ENCODE measurements at regions not wholly inside any gene's neighbourhood (a gene's known extent, or its start where the extent isn't known, plus 50 kb on each side); places are given as distances from the start of the nearest gene placed in this dataset.

GRCh38 chr5:2432076-2432920, 319.2 kb downstream of the IRX2 start:
- TF ChIP-seq, protein P1, sequence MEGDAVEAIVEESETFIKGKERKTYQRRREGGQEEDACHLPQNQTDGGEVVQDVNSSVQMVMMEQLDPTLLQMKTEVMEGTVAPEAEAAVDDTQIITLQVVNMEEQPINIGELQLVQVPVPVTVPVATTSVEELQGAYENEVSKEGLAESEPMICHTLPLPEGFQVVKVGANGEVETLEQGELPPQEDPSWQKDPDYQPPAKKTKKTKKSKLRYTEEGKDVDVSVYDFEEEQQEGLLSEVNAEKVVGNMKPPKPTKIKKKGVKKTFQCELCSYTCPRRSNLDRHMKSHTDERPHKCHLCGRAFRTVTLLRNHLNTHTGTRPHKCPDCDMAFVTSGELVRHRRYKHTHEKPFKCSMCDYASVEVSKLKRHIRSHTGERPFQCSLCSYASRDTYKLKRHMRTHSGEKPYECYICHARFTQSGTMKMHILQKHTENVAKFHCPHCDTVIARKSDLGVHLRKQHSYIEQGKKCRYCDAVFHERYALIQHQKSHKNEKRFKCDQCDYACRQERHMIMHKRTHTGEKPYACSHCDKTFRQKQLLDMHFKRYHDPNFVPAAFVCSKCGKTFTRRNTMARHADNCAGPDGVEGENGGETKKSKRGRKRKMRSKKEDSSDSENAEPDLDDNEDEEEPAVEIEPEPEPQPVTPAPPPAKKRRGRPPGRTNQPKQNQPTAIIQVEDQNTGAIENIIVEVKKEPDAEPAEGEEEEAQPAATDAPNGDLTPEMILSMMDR (conservative IDR thresholded peaks at IDR 0.05; ENCODE audit: low read length) = no peak

DNA sequence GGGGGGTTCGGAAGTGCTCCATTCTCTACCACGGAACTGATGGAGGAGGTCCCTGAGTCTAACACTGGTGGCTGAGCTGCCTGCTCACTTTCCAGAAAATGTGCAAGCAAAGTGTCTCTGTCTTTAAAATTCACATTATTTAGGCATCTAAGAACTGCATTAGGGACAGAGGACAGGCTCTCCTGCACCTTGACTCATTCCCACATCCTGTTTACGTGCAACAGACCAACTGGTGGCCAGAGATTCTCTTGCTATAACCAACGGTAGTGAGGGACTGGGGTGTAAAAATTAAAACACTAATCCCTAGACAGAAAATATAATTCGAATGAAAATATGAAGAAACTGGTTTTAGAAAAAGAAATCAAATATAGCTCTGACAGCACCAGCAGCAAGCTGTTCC, 320.9 kb downstream of the IRX2 start:
- TF ChIP-seq, protein P1 (conservative IDR thresholded peaks at IDR 0.05; ENCODE audit: low read length) = no peak
- DNase-seq (ENCODE audit: low read depth) = no peak
- H3K4me3 ChIP-seq (ENCODE audit: low read length) = no peak overlapping the region

More at GRCh38 chr5:2432076-2432920, 319.2 kb downstream of the IRX2 start:
- no peak for DNase-seq (ENCODE audit: low read depth)
- no peak overlapping the region for H3K4me3 ChIP-seq (ENCODE audit: low read length)

- H3K4me3 ChIP-seq (ENCODE audit: low read length) = no peak overlapping the region
- DNase-seq (ENCODE audit: low read depth) = no peak
- TF ChIP-seq, protein P1 (conservative IDR thresholded peaks at IDR 0.05; ENCODE audit: low read length) = no peak
These were observed 323.5 kb downstream of the IRX2 start for GRCh38 chr5:2427983-2428382.

DNA sequence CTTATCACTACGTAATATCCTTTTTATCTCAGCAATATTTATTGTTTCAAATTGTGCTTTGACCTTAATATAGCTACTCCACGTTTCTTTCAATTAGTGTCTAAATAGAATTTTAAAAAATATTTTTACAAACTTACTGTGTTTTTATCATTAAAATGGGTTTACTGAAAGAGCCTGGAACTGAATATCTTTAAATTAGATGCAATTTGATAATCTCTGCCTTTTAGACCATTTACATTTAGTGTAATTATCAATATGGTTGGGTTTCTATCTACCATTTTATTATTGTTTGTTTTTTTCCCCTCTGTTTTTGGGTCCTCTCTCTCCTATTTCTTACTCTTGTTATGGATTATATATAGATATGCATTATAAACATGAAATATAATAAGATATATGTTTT, 327.8 kb downstream of the IRX2 start:
- no peak overlapping the region for H3K4me3 ChIP-seq (ENCODE audit: low read length)
- TF ChIP-seq, protein P1 (conservative IDR thresholded peaks at IDR 0.05; ENCODE audit: low read length) = no peak
- DNase-seq (ENCODE audit: low read depth) = no peak

DNA sequence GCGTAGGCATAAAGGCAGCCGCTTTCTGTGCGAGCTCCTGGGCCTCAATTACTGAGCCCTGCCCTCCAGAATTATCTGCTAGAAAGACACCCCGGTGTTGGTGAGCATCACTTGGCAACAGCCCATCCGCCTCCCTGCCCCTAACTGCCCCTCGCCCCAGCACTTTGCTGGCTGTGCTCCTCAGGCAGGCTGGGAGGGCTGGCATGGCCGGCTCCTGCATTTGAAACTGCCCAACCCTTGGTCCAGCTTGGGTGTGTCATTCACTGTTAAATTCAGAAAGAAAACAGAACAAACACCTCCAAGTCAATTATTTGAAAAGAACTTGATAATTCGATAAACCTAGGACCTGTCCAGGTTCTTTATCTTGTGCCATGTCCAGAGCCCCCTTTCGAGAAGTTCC, 334.2 kb downstream of the IRX2 start:
- H3K4me3 ChIP-seq (ENCODE audit: low read length) = no peak overlapping the region
- no peak for DNase-seq (ENCODE audit: low read depth)
- TF ChIP-seq, protein P1 (conservative IDR thresholded peaks at IDR 0.05; ENCODE audit: low read length) = no peak

GRCh38 chr5:2415678-2416077, 335.8 kb downstream of the IRX2 start:
- no peak for DNase-seq (ENCODE audit: low read depth)
- no peak overlapping the region for H3K4me3 ChIP-seq (ENCODE audit: low read length)
- TF ChIP-seq, protein P1 (conservative IDR thresholded peaks at IDR 0.05; ENCODE audit: low read length) = no peak

GRCh38 chr5:2410451-2410850, 341.0 kb downstream of the IRX2 start:
- no peak overlapping the region for H3K4me3 ChIP-seq (ENCODE audit: low read length)
- TF ChIP-seq, protein P1 (conservative IDR thresholded peaks at IDR 0.05; ENCODE audit: low read length) = no peak
- no peak for DNase-seq (ENCODE audit: low read depth)

Data from AG10803 (cell line).